ENCODE measurements at regions not wholly inside any gene's neighbourhood (a gene's known extent, or its start where the extent isn't known, plus 50 kb on each side); places are given as distances from the start of the nearest gene placed in this dataset.

- TF ChIP-seq ZFX (IDR thresholded peaks at IDR 0.05; ENCODE audit: borderline replicate concordance) (no peak), CTCF (IDR thresholded peaks at IDR 0.05) (no peak)
- no peak overlapping the region for H3K27ac ChIP-seq
These were observed 220.1 kb downstream of the HAUS1 start for GRCh38 chr18:46324087-46324955.

- no peak for TF ChIP-seq ZFX (IDR thresholded peaks at IDR 0.05; ENCODE audit: borderline replicate concordance)
- no peak for TF ChIP-seq CTCF (IDR thresholded peaks at IDR 0.05)
- H3K27ac ChIP-seq, result no peak overlapping the region
These were observed 221.7 kb downstream of the HAUS1 start for GRCh38 chr18:46325895-46326294.

- TF ChIP-seq ZFX (IDR thresholded peaks at IDR 0.05; ENCODE audit: borderline replicate concordance), result no peak
- TF ChIP-seq CTCF (IDR thresholded peaks at IDR 0.05), result no peak
- no peak overlapping the region for H3K27ac ChIP-seq
These were observed 225.6 kb downstream of the HAUS1 start for GRCh38 chr18:46329736-46330246.

- no peak for TF ChIP-seq ZFX (IDR thresholded peaks at IDR 0.05; ENCODE audit: borderline replicate concordance)
- no peak for TF ChIP-seq CTCF (IDR thresholded peaks at IDR 0.05)
- H3K27ac ChIP-seq, result no peak overlapping the region
These were observed 227.1 kb downstream of the HAUS1 start for GRCh38 chr18:46331316-46331715.

GRCh38 chr18:46332286-46332801 is 228.2 kb downstream of the HAUS1 start:
- no peak overlapping the region for H3K27ac ChIP-seq

GRCh38 chr18:46332921-46333341 is 228.7 kb downstream of the HAUS1 start:
- H3K27ac ChIP-seq, result no peak overlapping the region
- no peak for TF ChIP-seq CTCF (IDR thresholded peaks at IDR 0.05)
- no peak for TF ChIP-seq ZFX (IDR thresholded peaks at IDR 0.05; ENCODE audit: borderline replicate concordance)

More at GRCh38 chr18:46332286-46332801, 228.2 kb downstream of the HAUS1 start:
- no peak for TF ChIP-seq CTCF (IDR thresholded peaks at IDR 0.05)
- TF ChIP-seq ZFX (IDR thresholded peaks at IDR 0.05; ENCODE audit: borderline replicate concordance), result no peak

Measured in 22Rv1 (cell line).